Endothelial cell of umbilical vein (primary cell): ENCODE measurements at regions not wholly inside any gene's neighbourhood (a gene's known extent, or its start where the extent isn't known, plus 50 kb on each side); places are given as distances from the start of the nearest gene placed in this dataset.

Experiments used
- BruUV-seq: library from RNA; stranded (reverse); fragments of 400-500 nt; replicated peaks from 2 replicates; lab custom pipeline; 2021; lab: Mats Ljungman, UMichigan
- CTCF ChIA-PET: fragments of 300-600, 350-600 bp; sonication (Branson Sonifier 250); formaldehyde crosslinking; loops from one replicate; lab custom pipeline; 2021; ENCODE audit warnings: antibody characterized with exemption, inconsistent platforms; lab: Charles Lee
- POLR2A ChIA-PET: fragments of 300-600, 350-600 bp; sonication (Branson Sonifier 250); formaldehyde crosslinking; loops from one replicate; lab custom pipeline; 2021; ENCODE audit warnings: antibody characterized with exemption, inconsistent platforms; lab: Charles Lee
- DNase-seq: peaks from one replicate; pipeline ENCODE4 v3.0.0-alpha.2; 2011; ENCODE audit warnings: low read depth, low spot score
- FAIRE-seq: peaks from 2 replicates; lab custom pipeline; 2011; peaks lifted over from hg19 to GRCh38; lab: Jason Lieb, UNC
- H2AFZ ChIP-seq: 2 replicates; pipeline ENCODE4 v1.6.0; 2012; ENCODE audit warnings: low read depth, low read length, control low read depth, inconsistent platforms
- H3K27ac ChIP-seq: 2 replicates; pipeline ENCODE4 v1.5.1; 2011; ENCODE audit warnings: low read depth, mild to moderate bottlenecking, control low read depth, low read length, moderate library complexity; ENCODE audit not compliant: insufficient read depth
- H3K27me3 ChIP-seq, 2 experiments: 2 replicates each; pipeline versions ENCODE4 v1.6.0 to v1.6.1; 2011; ENCODE audit warnings: low read length in 2 of 2, mixed read lengths in 1 of 2; ENCODE audit not compliant: control insufficient read depth in 2 of 2, insufficient read depth in 2 of 2
- H3K36me3 ChIP-seq, 2 experiments: 2 replicates in 1 of 2; 3 replicates in 1 of 2; pipeline ENCODE4 v1.5.1; 2011; ENCODE audit warnings: low read length in 2 of 2, mild to moderate bottlenecking in 1 of 2, moderate library complexity in 1 of 2; ENCODE audit not compliant: control insufficient read depth in 2 of 2, insufficient read depth in 2 of 2; ENCODE audit errors: extremely low read depth in 1 of 2
- H3K4me1 ChIP-seq: 3 replicates; pipeline ENCODE4 v1.5.1; 2011; ENCODE audit warnings: mild to moderate bottlenecking, low read length; ENCODE audit not compliant: control insufficient read depth, insufficient read depth; ENCODE audit errors: extremely low read depth
- H3K4me2 ChIP-seq: 2 replicates; pipeline ENCODE4 v1.6.1; 2011; ENCODE audit warnings: low read length, control low read depth, mixed read lengths; ENCODE audit not compliant: insufficient read depth
- H3K4me3 ChIP-seq, 3 experiments: fragments of 200-600 bp in 1 of 3; sonication (generic), shearing (Covaris generic) in 1 of 3; replicated peaks in 1 of 3; 2 replicates each; pipeline ENCODE4 v1.5.1; 2011 to 2016; ENCODE audit warnings: control low read depth in 3 of 3, low read length in 3 of 3, mild to moderate bottlenecking in 2 of 3, inconsistent platforms in 1 of 3, low read depth in 1 of 3, moderate library complexity in 1 of 3; ENCODE audit not compliant: insufficient read depth in 1 of 3
- H3K79me2 ChIP-seq: 2 replicates; pipeline ENCODE4 v1.6.0; 2012; ENCODE audit warnings: low read length, inconsistent platforms; ENCODE audit not compliant: control insufficient read depth, insufficient read depth
- H3K9ac ChIP-seq: replicated peaks from 2 replicates; pipeline ENCODE3; 2011; ENCODE audit warnings: low read length, control low read depth; ENCODE audit not compliant: insufficient read depth; ENCODE audit errors: extremely low read depth
- H3K9me1 ChIP-seq: replicated peaks from 3 replicates; pipeline ENCODE4 v1.6.0; 2011; ENCODE audit warnings: mild to moderate bottlenecking, low read length; ENCODE audit not compliant: control insufficient read depth, insufficient read depth; ENCODE audit errors: extremely low read depth
- H3K9me3 ChIP-seq: replicated peaks from 2 replicates; pipeline ENCODE4 v1.5.1; 2012; ENCODE audit warnings: low read length, inconsistent platforms; ENCODE audit not compliant: control insufficient read depth, insufficient read depth
- H4K20me1 ChIP-seq: replicated peaks from 2 replicates; pipeline ENCODE3; 2011; ENCODE audit warnings: mild to moderate bottlenecking, low read length; ENCODE audit not compliant: control insufficient read depth, insufficient read depth; ENCODE audit errors: extremely low read depth
- CTCF ChIP-seq, 2 donors: IDR thresholded peaks; 1 replicate in 1 of 2; 2 replicates in 1 of 2; pipeline ENCODE4 v1.5.1; 2011; ENCODE audit warnings: low read length in 2 of 2, mild to moderate bottlenecking in 2 of 2, moderate library complexity in 2 of 2, control low read depth in 1 of 2, inconsistent platforms in 1 of 2, low read depth in 1 of 2; ENCODE audit not compliant: insufficient read depth in 1 of 2; ENCODE audit errors: extremely low read depth in 1 of 2
- EZH2 ChIP-seq: IDR thresholded peaks from 2 replicates; pipeline ENCODE4 v1.6.1; 2012; ENCODE audit warnings: borderline replicate concordance, low read depth, mild to moderate bottlenecking, moderate library complexity, low read length, inconsistent platforms; ENCODE audit not compliant: severe bottlenecking
- FOS ChIP-seq: IDR thresholded peaks from 2 replicates; pipeline ENCODE4 v1.6.1; 2011; ENCODE audit warnings: mild to moderate bottlenecking, low read length, moderate library complexity, borderline replicate concordance; ENCODE audit not compliant: insufficient read depth
- GATA2 ChIP-seq: IDR thresholded peaks from 2 replicates; pipeline ENCODE4 v1.7.0; 2011; ENCODE audit warnings: low read depth, mild to moderate bottlenecking, moderate library complexity, mixed read lengths, low read length; ENCODE audit not compliant: insufficient read length, insufficient read depth
- JUN ChIP-seq: IDR thresholded peaks from 2 replicates; pipeline ENCODE4 v1.6.1; 2011; ENCODE audit warnings: borderline replicate concordance, low read depth; ENCODE audit not compliant: insufficient read length, insufficient read depth
- MYC ChIP-seq: IDR thresholded peaks from one replicate; pipeline ENCODE4 v1.6.1; 2011; ENCODE audit warnings: mild to moderate bottlenecking, low read depth, low read length
- POLR2A ChIP-seq: IDR thresholded peaks from 2 replicates; pipeline ENCODE4 v1.6.1; 2012; ENCODE audit warnings: low read depth, mild to moderate bottlenecking, control low read depth, low read length
- POLR2AphosphoS5 ChIP-seq: IDR thresholded peaks from 2 replicates; pipeline ENCODE4 v1.6.1; 2012; ENCODE audit warnings: low read depth, mild to moderate bottlenecking, control low read depth, low read length, moderate library complexity; ENCODE audit not compliant: insufficient read depth
- dilution Hi-C: fragments of 300-500 bp; cut with MboI; formaldehyde crosslinking; loops from one replicate; pipeline ENCODE4 v1.15.0; 2019; ENCODE audit warnings: low sequenced_read_pairs; ENCODE audit not compliant: extremely low pct_ligation_motif_present
- intact Hi-C: fragments of 100-400 bp; cut with micrococcal nuclease; formaldehyde crosslinking; loops from one replicate; pipeline ENCODE4 v1.10.0; 2022
- TF ChIP-seq, protein P1 (sequence below): IDR thresholded peaks from 2 replicates; pipeline ENCODE4 v1.6.1; 2011; ENCODE audit not compliant: insufficient read depth, insufficient read length

DNA sequence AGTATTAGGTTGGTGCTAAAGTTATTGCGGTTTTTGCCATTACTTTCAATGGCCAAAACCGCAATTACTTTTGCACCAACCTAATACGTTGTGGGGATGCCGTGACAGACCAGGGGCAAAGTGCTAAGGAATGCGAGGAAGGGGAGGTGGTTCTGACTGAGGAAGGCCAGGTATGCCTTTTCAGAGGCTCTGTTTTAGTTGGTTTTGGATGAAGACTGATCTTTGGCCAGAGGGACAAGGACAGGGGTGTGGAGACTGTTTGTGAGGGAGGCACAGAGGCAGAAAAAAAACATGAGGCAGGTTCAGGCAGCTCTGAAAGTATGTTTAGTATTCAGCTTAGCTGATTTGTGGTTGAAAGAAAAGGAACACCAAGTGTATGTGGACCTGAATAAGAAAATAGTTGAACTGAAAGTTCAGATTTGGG is 358.2 kb downstream of the RPS6KC1 start:
- Histone ChIP-seq H3K4me3 (no peak overlapping the region), H2AFZ (no peak overlapping the region), H3K27me3 (no peaks in the 10 kb centered on the region), H3K4me1 (no peaks in the 10 kb centered on the region), H4K20me1 (no peaks in the 10 kb centered on the region), H3K27ac (no peak overlapping the region), H3K79me2 (no peaks in the 10 kb centered on the region), H3K9me3 (no peaks in the 10 kb centered on the region), H3K4me2 (no peak overlapping the region), H3K9me1 (no peaks in the 10 kb centered on the region), H3K9ac (no peak overlapping the region), H3K36me3 (no peaks in the 10 kb centered on the region)
- no TSS peak for BruUV-seq
- TF ChIP-seq, protein P1, sequence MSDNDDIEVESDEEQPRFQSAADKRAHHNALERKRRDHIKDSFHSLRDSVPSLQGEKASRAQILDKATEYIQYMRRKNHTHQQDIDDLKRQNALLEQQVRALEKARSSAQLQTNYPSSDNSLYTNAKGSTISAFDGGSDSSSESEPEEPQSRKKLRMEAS, result no peak
- TF ChIP-seq EZH2 (no peak), FOS (no peak)
- intact Hi-C loops (no loop called here), dilution Hi-C loops (no loop called here)
- CTCF ChIA-PET, result no interaction called here
- POLR2A ChIA-PET, result no interaction called here
- FAIRE-seq (no peak), DNase-seq (no peak)

- H3K27me3 ChIP-seq, result no peaks in the 10 kb centered on the region
- no peak overlapping the region for H3K4me3 ChIP-seq
- intact Hi-C loops (no loop called here), dilution Hi-C loops (no loop called here)
- BruUV-seq, result no TSS peak
- H3K9me3 ChIP-seq, result no peaks in the 10 kb centered on the region
- H3K36me3 ChIP-seq, result no peaks in the 10 kb centered on the region
- ChIA-PET CTCF (no interaction called here), POLR2A (no interaction called here)
- FAIRE-seq (no peak), DNase-seq (no peak)
- H4K20me1 ChIP-seq, result no peaks in the 10 kb centered on the region
- no peaks in the 10 kb centered on the region for H3K9me1 ChIP-seq
- H3K9ac ChIP-seq, result no peak overlapping the region
- no peak overlapping the region for H3K4me2 ChIP-seq
- TF ChIP-seq MYC (no peak), JUN (no peak), GATA2 (no peak), CTCF (IDR thresholded peaks at IDR 0.05; ENCODE audit: extremely low read depth in 1 of 2, insufficient read depth in 1 of 2, low read depth in 1 of 2, low read length in 2 of 2) (no peak), POLR2A (no peak), FOS (no peak), EZH2 (no peak), POLR2AphosphoS5 (no peak)
- TF ChIP-seq, protein P1, result no peak
- H2AFZ ChIP-seq, result no peak overlapping the region
- no peak overlapping the region for H3K27ac ChIP-seq
- H3K79me2 ChIP-seq, result no peaks in the 10 kb centered on the region
- no peaks in the 10 kb centered on the region for H3K4me1 ChIP-seq
Measured at GRCh38 chr1:213409971-213410370, 358.9 kb downstream of the RPS6KC1 start.
